Ishikawa (cell line): ENCODE measurements at regions not wholly inside any gene's neighbourhood (a gene's known extent, or its start where the extent isn't known, plus 50 kb on each side); places are given as distances from the start of the nearest gene placed in this dataset.

ENCODE experiments used
- CEBPB ChIP-seq: IDR thresholded peaks from 2 replicates; pipeline ENCODE4 v1.6.1; 2012
- CREB1 ChIP-seq: IDR thresholded peaks from 2 replicates; pipeline ENCODE4 v1.6.1; 2012; ENCODE audit warnings: low read depth
- EGR1 ChIP-seq: IDR thresholded peaks from 2 replicates; pipeline ENCODE4 v1.6.1; 2012
- EP300 ChIP-seq: IDR thresholded peaks from 2 replicates; pipeline ENCODE4 v1.6.1; 2012; ENCODE audit warnings: borderline replicate concordance
- FOXM1 ChIP-seq: IDR thresholded peaks from 2 replicates; pipeline ENCODE4 v1.6.1; 2012; ENCODE audit warnings: low read depth, borderline replicate concordance
- MAX ChIP-seq: IDR thresholded peaks from 2 replicates; pipeline ENCODE4 v1.6.1; 2012
- NFIC ChIP-seq: IDR thresholded peaks from 2 replicates; pipeline ENCODE4 v1.6.1; 2012
- RAD21 ChIP-seq: IDR thresholded peaks from 2 replicates; pipeline ENCODE4 v1.6.1; 2012; ENCODE audit warnings: low read depth
- REST ChIP-seq: IDR thresholded peaks from 2 replicates; pipeline ENCODE4 v1.6.1; 2012; ENCODE audit warnings: low read depth, mild to moderate bottlenecking
- TAF1 ChIP-seq: IDR thresholded peaks from 2 replicates; pipeline ENCODE4 v1.6.1; 2012; ENCODE audit warnings: low read depth, mild to moderate bottlenecking
- TCF12 ChIP-seq: IDR thresholded peaks from 2 replicates; pipeline ENCODE4 v1.6.1; 2012; ENCODE audit warnings: low read depth
- TEAD4 ChIP-seq: IDR thresholded peaks from 2 replicates; pipeline ENCODE4 v1.6.1; 2012
- USF1 ChIP-seq: IDR thresholded peaks from 2 replicates; pipeline ENCODE4 v1.6.1; 2012
- YY1 ChIP-seq: IDR thresholded peaks from 2 replicates; pipeline ENCODE4 v1.6.1; 2012; ENCODE audit warnings: low read depth
- ZBTB7A ChIP-seq: IDR thresholded peaks from 2 replicates; pipeline ENCODE4 v1.6.1; 2012; ENCODE audit warnings: low read depth

DNA sequence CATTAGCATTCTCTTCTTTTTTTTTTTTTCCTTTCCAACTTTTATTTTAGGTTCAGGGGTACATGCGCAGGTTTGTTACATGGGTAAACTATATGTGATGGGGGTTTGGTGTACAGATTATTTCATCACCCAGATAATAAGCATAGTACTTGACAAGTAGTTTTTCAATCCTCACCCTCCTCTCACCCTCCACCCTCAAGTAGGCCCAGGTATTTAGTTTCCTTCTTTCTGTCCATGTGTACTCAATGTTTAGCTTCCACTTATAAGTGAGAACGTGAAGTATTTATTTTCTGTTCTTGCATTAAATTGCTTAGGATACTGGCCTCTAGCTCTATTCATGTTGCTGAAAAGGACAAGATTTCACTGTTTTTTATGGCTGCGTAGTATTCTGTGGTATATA, 140.8 kb upstream of the PGRMC2 start:
- TF ChIP-seq TEAD4: no peak
- TF ChIP-seq TAF1: no peak
- no peak for TF ChIP-seq CREB1
- no peak for TF ChIP-seq USF1
- TF ChIP-seq EGR1: no peak

DNA sequence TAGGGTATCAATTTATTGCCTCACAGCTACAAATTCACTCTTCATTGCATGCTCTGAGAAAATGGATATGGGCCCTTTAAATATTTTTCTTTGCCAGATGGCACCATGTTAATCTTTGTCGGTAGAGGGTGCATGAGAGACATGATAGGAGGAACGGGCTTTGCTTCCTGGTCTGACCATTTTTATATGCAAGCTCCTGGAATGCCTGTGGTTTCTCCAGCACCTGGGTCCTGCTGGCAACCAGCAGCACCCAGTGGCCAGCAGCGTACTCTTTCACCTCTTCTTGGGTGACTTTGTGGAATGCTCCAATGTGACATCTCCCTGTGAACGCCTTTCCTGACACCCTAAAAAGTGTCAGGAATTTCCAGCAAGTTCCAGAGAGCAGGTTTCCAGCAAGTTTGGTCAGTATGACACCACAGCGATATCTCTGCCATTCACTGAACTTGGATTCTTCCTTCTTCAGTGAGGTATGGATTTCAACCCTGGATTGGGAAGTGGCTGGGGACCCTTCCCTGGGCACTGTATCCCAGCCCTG, 140.3 kb upstream of the PGRMC2 start:
- TF ChIP-seq NFIC (peak; percentile 53), EGR1 (no peak), EP300 (peak; percentile 32; the same call in 1 of the 2 replicates), TAF1 (no peak), REST (no peak), TCF12 (peak; percentile 63), CEBPB (no peak), FOXM1 (0 out of 2 replicates have a peak, but pooled peaks have one; percentile 12), ZBTB7A (no peak), YY1 (no peak), CREB1 (no peak), TEAD4 (peak; percentile 90), USF1 (no peak), MAX (no peak; the same call in 1 of the 2 replicates), RAD21 (peak; percentile 83)

DNA sequence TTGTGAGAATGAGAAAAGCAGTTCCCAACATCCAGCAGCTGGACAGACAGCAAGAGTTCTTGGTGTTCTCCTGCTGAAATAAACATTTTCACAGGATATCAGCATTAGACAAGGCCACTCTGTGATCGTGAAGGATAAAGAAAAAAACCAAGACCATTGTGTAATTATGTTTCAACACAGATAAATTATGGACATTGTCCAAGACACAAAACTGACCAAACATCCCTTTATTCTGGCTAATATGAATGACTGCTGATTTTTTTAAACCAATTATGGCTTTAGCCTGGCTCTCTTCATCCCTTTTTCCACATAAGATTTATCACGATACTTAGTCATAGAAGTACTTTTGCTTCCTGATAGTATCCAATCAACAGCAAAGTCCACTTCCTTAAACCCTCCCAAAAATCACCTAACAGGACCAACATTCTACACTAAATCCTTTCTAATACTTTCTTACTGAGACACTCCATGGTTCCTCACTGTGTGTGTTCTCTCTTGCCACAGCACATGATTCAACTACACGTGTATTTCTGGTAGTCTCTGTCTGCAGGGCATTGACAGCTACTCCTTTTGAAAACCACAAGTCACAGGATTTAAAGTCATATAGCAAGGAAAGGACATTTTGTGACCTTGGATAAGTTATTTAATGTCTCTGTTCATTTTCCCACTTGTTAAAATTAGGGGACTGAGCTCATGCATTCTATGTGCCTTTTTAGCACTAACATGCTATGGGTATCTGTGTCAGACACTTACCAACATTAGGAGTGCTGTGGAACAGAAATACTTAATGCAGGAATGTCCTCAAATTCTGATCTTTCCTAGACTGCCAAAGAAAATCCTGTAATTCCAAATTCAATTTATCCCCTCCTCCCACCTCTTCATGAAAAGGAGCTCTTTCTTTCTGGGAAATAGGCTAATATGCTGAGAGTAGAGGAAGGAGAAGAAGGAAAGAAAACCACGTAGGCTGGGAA, 137.2 kb upstream of the PGRMC2 start:
- TF ChIP-seq ZBTB7A: no peak
- TF ChIP-seq EP300: no peak
- TF ChIP-seq CEBPB: no peak
- no peak for TF ChIP-seq TAF1
- TF ChIP-seq MAX: no peak
- TF ChIP-seq RAD21: no peak
- no peak for TF ChIP-seq USF1
- TF ChIP-seq NFIC: no peak

- TF ChIP-seq EP300 (no peak), CREB1 (no peak), ZBTB7A (no peak), NFIC (no peak), CEBPB (no peak), FOXM1 (no peak), MAX (no peak), RAD21 (no peak), USF1 (no peak), REST (no peak), EGR1 (no peak), TCF12 (no peak), TEAD4 (no peak), YY1 (no peak), TAF1 (no peak)
Measured at GRCh38 chr4:128416921-128417320, 129.3 kb upstream of the PGRMC2 start.

- TF ChIP-seq MAX (no peak), TCF12 (no peak)
Measured at GRCh38 chr4:128410037-128410436, 122.4 kb upstream of the PGRMC2 start.
